Osteoblast (primary cell): ENCODE measurements at regions not wholly inside any gene's neighbourhood (a gene's known extent, or its start where the extent isn't known, plus 50 kb on each side); places are given as distances from the start of the nearest gene placed in this dataset.

Experiments used
- DNase-seq: peaks from one replicate; pipeline ENCODE4 v3.0.0; 2011; ENCODE audit warnings: low spot score, mixed read lengths; ENCODE audit not compliant: insufficient read length; ENCODE audit errors: missing footprints
- H2AFZ ChIP-seq: 2 replicates; pipeline ENCODE4 v1.6.0; 2011; ENCODE audit warnings: mild to moderate bottlenecking, low read length
- H3K27ac ChIP-seq: 2 replicates; pipeline ENCODE4 v1.5.1; 2011; ENCODE audit warnings: mild to moderate bottlenecking, low read depth, low read length, moderate library complexity
- H3K27me3 ChIP-seq: 2 replicates; pipeline ENCODE4 v1.6.0; 2012; ENCODE audit warnings: mild to moderate bottlenecking, control low read depth, inconsistent platforms, low read length, moderate library complexity; ENCODE audit not compliant: insufficient read depth
- H3K36me3 ChIP-seq: 2 replicates; pipeline ENCODE4 v1.5.1; 2011; ENCODE audit warnings: mild to moderate bottlenecking, low read length, control low read depth, moderate library complexity; ENCODE audit not compliant: insufficient read depth
- H3K4me1 ChIP-seq: 2 replicates; pipeline ENCODE4 v1.5.1; 2011; ENCODE audit warnings: mild to moderate bottlenecking, low read length, control low read depth, moderate library complexity; ENCODE audit not compliant: insufficient read depth
- H3K4me2 ChIP-seq: 2 replicates; pipeline ENCODE4 v1.6.0; 2011; ENCODE audit warnings: mild to moderate bottlenecking, low read length; ENCODE audit not compliant: insufficient read depth
- H3K4me3 ChIP-seq: fragments of 200-600 bp; sonication (generic); 3 replicates; pipeline ENCODE4 v1.5.1; 2012; ENCODE audit warnings: mild to moderate bottlenecking, low read length, inconsistent platforms; ENCODE audit not compliant: insufficient read depth
- H3K79me2 ChIP-seq: 2 replicates; pipeline ENCODE4 v1.6.0; 2012; ENCODE audit warnings: mild to moderate bottlenecking, low read length, control low read depth, inconsistent platforms; ENCODE audit not compliant: insufficient read depth
- H3K9me3 ChIP-seq: 2 replicates; pipeline ENCODE4 v1.5.1; 2011; ENCODE audit warnings: low read depth, low read length, control low read depth
- H4K20me1 ChIP-seq: 2 replicates; pipeline ENCODE4 v1.6.0; 2012; ENCODE audit warnings: mild to moderate bottlenecking, low read length, control low read depth; ENCODE audit not compliant: insufficient read depth
- CTCF ChIP-seq: IDR thresholded peaks from 2 replicates; pipeline ENCODE4 v1.5.1; 2011; ENCODE audit warnings: mild to moderate bottlenecking, low read depth, low read length, moderate library complexity; ENCODE audit errors: extremely low read depth

DNA sequence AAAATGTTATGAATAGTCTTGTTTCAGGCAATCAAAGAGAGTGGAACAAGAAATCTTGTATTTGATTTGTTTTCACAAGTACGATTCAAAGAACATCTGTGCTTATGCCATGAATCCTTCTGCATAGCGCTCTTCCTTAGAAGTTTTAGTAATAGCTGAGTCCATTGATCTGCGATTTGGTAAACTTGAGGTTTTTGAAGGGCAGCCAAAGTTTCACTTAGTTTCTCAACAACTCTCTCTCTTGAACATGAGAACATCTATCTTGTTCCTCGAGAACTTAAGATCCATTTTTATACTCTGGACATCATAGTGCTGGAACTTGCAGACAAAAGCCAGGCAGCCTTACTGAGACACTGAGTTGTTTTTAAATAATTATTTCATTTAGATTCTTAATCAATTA, 96.2 kb upstream of the USP15 start:
- Histone ChIP-seq H2AFZ (no peak overlapping the region), H3K27ac (no peak overlapping the region), H3K79me2 (no peaks in the 10 kb centered on the region), H4K20me1 (no peaks in the 10 kb centered on the region), H3K4me3 (no peak overlapping the region), H3K36me3 (no peaks in the 10 kb centered on the region), H3K27me3 (no peaks in the 10 kb centered on the region), H3K4me2 (no peak overlapping the region), H3K4me1 (no peaks in the 10 kb centered on the region), H3K9me3 (no peaks in the 10 kb centered on the region)
- no peak for TF ChIP-seq CTCF
- DNase-seq: no peak

- no peak overlapping the region for H3K4me3 ChIP-seq
- H3K36me3 ChIP-seq: no peaks in the 10 kb centered on the region
- H3K27me3 ChIP-seq: no peaks in the 10 kb centered on the region
- no peak for DNase-seq
- H3K4me1 ChIP-seq: no peaks in the 10 kb centered on the region
- no peaks in the 10 kb centered on the region for H4K20me1 ChIP-seq
- H3K79me2 ChIP-seq: no peaks in the 10 kb centered on the region
- H2AFZ ChIP-seq: no peak overlapping the region
- no peak overlapping the region for H3K27ac ChIP-seq
- no peak overlapping the region for H3K4me2 ChIP-seq
- no peak for TF ChIP-seq CTCF
- H3K9me3 ChIP-seq: no peaks in the 10 kb centered on the region
These were observed 93.7 kb upstream of the USP15 start for GRCh38 chr12:62166525-62166924.

GRCh38 chr12:62168411-62168810, 91.8 kb upstream of the USP15 start:
- H3K27ac ChIP-seq: no peak overlapping the region
- H3K36me3 ChIP-seq: no peaks in the 10 kb centered on the region
- no peaks in the 10 kb centered on the region for H3K4me1 ChIP-seq
- no peaks in the 10 kb centered on the region for H4K20me1 ChIP-seq
- no peaks in the 10 kb centered on the region for H3K9me3 ChIP-seq
- no peaks in the 10 kb centered on the region for H3K27me3 ChIP-seq
- no peak for DNase-seq
- H3K79me2 ChIP-seq: no peaks in the 10 kb centered on the region
- no peak overlapping the region for H3K4me3 ChIP-seq
- no peak overlapping the region for H2AFZ ChIP-seq
- H3K4me2 ChIP-seq: no peak overlapping the region
- no peak for TF ChIP-seq CTCF

- no peak for TF ChIP-seq CTCF
- Histone ChIP-seq H2AFZ (no peak overlapping the region), H3K4me3 (no peak overlapping the region), H3K4me2 (no peak overlapping the region), H3K27me3 (no peaks in the 10 kb centered on the region), H4K20me1 (no peaks in the 10 kb centered on the region), H3K27ac (no peak overlapping the region), H3K9me3 (no peaks in the 10 kb centered on the region), H3K79me2 (no peaks in the 10 kb centered on the region), H3K36me3 (no peaks in the 10 kb centered on the region), H3K4me1 (no peaks in the 10 kb centered on the region)
- no peak for DNase-seq
These were observed 90.0 kb upstream of the USP15 start for GRCh38 chr12:62170241-62170640.
